HG03280 (cell line): ENCODE measurements at regions not wholly inside any gene's neighbourhood (a gene's known extent, or its start where the extent isn't known, plus 50 kb on each side); places are given as distances from the start of the nearest gene placed in this dataset.
"Not testable (repeated sequence)": the region's sequence is repeated elsewhere in the genome, so short reads cannot be mapped to it uniquely, and the experiment has no call there.

Source experiments
- ATAC-seq: cut with Tn5 transposase; IDR thresholded peaks from one replicate; pipeline ENCODE4 v1.9.1; 2021; ENCODE audit warnings: mild to moderate bottlenecking, moderate library complexity; ENCODE audit not compliant: unreplicated experiment

DNA sequence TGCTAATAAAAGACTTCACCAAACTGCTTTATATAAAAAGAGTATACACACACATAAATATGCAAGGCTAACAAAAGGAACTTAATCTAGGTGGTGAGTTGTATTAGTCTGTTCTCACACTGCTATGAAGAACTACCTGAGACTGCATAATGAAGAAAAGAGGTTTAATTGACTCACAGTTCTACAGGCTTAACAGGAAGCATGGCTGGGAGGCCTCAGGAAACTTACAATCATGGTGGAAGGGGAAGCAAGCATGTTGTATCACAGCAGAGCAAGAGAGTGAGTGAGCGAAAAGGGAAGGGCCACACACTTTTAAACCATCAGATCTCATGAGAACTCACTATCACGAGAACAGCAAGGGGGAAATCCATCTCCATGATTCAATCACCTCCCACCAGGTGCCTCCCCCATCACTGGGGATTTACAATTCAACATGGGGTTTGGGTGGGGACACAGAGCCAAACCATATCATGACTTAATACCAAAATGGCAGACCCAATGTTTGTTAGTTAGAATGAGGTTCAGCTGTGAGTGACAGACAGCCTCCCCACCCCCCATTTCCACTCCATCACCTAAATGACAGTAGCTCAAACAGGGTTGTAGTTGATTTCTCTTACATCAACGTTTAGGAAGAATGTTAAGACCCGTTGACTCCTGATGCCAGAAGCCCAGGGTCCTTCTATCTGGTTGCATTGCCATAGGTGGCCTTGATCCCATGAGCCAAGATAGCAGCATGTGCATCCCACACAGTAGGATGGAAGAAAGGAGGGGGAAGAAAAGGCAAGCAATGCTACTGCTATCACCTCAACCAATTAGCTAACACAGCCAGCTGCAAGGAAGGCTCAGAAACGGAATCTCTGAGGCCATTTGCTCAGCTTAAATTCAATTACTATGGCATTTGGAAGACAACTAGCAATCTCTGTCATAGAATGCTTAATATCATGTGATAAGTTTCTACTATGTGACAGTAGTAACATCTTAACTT lies 77.0 kb downstream of the CCDC71L start:
- ATAC-seq = no peak

- no peak for ATAC-seq
These were observed 77.9 kb downstream of the CCDC71L start for GRCh38 chr7:106583100-106583499.

DNA sequence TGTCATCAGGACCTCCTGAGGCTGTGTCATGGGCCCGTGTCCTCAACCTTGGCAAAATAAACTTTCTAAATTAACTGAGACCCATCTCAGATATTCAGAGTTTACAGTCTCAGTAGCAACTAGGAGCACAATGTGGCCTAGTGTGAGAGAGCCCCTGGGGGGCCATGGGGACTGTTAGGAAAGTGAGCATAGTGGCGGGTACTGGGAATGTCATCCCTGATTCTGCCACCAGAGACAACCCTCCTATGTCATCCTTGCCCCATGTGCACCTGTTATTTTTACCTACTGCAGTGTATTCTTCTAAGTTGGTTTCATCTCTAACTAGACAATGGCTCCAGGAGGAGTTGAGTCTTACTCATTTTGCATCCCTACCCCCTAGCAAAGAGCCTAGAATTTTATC lies 78.6 kb downstream of the CCDC71L start:
- ATAC-seq = no peak

GRCh38 chr7:106579086-106579485 lies 81.9 kb downstream of the CCDC71L start:
- not testable (repeated sequence) for ATAC-seq

DNA sequence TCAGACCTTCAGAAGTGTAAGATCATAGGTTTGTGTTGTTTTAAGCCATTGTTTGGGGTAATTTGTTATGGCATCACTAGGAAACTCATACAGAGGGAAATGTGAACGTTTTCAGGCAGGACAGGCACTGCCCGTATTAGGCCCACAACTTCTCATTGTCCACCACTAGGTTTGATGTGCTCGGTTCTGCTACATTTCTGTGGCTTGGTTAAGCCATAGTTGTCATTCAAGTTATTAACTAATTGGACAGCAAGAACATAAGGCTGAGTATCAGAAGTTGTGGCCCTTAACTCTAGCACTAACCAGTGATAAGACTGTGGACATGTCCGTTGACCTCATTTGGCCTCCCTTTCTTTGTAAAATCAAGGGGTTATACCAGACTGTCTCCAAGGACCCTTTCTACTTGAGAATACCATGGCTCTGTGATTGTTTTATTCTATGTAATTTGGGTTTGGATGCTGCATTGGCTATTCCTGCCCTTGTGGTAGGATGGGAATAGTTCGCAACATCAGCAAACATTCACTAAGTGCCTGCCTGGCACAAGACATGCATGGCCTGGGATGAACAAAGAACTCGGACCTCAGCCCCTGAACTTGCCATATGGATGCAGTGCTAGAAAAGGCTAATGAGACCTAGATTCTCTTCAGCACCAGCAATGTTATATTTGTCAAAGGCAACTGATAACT lies 85.7 kb downstream of the CCDC71L start:
- no peak for ATAC-seq

- no peak for ATAC-seq
These were observed 87.2 kb downstream of the CCDC71L start for GRCh38 chr7:106573738-106574137.

- no peak for ATAC-seq
These were observed 87.8 kb downstream of the CCDC71L start for GRCh38 chr7:106573125-106573663.

- no peak for ATAC-seq
These were observed 88.4 kb downstream of the CCDC71L start for GRCh38 chr7:106572394-106573124.

DNA sequence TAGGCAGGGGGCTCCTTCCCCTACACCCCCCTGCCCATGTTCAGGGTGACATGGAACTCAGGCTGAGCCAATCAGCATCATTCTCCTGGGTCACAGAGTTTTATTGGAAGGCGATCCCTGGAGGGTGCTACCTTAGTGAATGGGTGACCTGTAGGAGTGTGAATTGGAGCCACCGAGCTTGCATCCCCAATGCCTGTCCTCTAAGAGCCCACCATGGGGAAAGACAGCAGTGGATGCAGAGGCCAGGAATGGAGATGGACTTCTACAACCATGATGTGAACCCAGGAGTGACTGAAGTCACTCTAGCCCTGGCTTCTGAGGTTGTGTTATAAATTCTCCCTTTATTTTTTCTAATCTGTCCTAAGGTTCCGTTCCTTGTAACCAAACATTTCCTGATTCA lies 89.4 kb downstream of the CCDC71L start:
- ATAC-seq = no peak

GRCh38 chr7:106570948-106571418 lies 90.0 kb downstream of the CCDC71L start:
- ATAC-seq = no peak

GRCh38 chr7:106570146-106570545 lies 90.8 kb downstream of the CCDC71L start:
- no peak for ATAC-seq

DNA sequence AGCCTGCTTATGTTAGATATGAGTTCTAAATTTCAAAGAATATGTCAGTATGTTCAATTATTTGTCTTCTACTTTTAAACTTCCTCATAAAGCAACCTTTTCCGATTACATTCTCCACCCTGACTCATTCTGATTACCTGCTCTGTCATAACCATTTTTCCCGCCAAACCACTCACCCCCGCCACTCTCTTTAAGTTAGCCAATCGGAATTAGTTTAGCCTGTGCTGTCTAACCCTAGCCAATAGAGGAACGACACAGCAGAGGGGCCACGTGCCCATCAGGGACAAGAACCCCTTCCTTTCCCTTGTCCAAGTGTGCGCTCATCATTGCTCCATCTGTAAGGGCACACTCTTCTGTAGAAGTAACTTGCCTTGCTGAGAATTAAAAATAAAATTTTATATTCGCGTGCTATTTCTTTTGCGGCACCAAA lies 91.4 kb downstream of the CCDC71L start:
- no peak for ATAC-seq

DNA sequence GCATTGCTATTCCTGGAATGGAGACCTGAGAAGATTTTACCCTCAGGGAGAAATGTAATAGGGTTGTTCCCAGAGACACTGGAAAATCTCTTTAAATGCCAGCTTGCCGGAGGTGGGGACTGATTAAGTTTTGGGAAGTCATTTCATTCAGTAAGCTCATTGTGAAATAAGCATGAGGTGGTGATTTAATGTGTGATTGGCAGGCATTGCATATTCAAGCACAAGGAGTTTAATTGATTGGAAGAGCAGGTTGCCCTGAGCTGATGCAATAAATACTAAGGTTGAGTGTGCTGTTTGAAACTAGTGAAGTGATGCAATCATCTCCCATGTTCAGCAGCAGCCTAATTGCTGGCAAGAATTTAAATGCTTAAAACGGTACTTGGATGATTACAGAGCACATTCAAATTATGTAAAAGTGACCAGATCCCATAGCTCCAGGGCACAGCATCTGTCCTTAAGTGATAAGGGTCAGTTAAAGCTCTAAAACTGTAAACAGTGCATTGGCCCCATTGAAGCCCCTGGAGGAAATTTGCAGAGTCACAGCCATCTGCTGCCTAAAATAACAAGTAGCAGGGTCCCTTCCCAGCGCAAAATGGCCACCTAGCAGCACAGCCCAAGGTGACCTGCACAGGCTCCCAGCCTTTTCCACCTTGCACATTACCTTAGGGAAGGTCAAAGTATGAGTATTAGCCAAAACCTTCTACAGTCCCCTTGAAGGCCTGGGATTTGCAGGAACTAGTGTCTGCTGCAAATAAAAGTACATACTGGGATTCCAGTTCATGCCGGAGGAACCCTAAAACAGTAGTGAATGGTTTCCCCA lies 92.1 kb downstream of the CCDC71L start:
- no peak for ATAC-seq

DNA sequence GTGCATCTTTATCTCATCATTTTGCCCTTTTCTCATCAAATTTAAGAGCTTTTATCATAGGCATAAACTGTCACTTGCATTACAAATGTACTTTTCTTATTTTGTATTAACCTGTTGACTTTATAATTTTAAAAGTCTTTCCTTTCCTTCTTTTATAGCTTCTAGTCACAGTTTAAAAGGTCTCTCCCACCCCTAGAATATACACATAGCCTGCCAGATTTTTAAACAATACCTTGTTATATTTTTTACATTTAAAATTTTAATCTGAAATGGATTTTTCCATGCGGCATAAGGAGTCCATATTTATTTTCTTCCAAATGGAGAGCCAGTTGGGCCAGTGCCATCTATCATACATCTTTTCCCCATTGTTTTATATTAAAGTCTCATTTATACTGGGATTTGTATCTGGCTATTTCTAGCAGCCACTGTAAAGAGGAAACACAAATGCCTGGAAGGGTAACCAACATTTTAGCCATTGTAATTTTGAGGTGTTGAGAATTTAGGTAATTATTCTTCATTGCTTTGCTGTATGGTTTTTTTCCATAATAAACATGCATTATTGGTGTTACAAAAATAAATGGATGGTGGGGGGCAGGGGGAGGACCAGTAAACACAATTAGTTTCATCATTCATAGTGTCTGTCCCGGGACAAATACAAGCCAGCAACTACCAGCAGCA lies 92.8 kb downstream of the CCDC71L start:
- ATAC-seq = no peak

GRCh38 chr7:106567204-106568001 lies 93.6 kb downstream of the CCDC71L start:
- ATAC-seq = not testable (repeated sequence)

- no peak for ATAC-seq
These were observed 94.3 kb downstream of the CCDC71L start for GRCh38 chr7:106566672-106567071.

GRCh38 chr7:106566196-106566595 lies 94.8 kb downstream of the CCDC71L start:
- ATAC-seq = no peak

- ATAC-seq = no peak
These were observed 95.5 kb downstream of the CCDC71L start for GRCh38 chr7:106565428-106565827.
